ENCODE measurements at regions not wholly inside any gene's neighbourhood (a gene's known extent, or its start where the extent isn't known, plus 50 kb on each side); places are given as distances from the start of the nearest gene placed in this dataset.

GRCh38 chr12:65517656-65518210 is 239.2 kb downstream of the MSRB3 start:
- Mint-ChIP-seq H3K4me1 (peaks cover 29% of the 10 kb centered on the region), H3K4me3 (no peak overlapping the region), H3K36me3 (ENCODE audit: low read depth) (peaks cover 4% of the 10 kb centered on the region), H3K27ac (no peak overlapping the region), H3K9me3 (peaks cover 3% of the 10 kb centered on the region), H3K27me3 (ENCODE audit: low read depth, poor library complexity) (no peaks in the 10 kb centered on the region)
- TF ChIP-seq CTCF (IDR thresholded peaks at IDR 0.05): no peak
- no peak for DNase-seq

- peaks cover 19% of the 10 kb centered on the region for H3K4me1 Mint-ChIP-seq
- no peak overlapping the region for H3K4me3 Mint-ChIP-seq
- H3K36me3 Mint-ChIP-seq (ENCODE audit: low read depth): peaks cover 4% of the 10 kb centered on the region
- no peak for DNase-seq
- TF ChIP-seq CTCF (IDR thresholded peaks at IDR 0.05): no peak
- no peaks in the 10 kb centered on the region for H3K27me3 Mint-ChIP-seq (ENCODE audit: low read depth, poor library complexity)
- peaks cover 3% of the 10 kb centered on the region for H3K9me3 Mint-ChIP-seq
- no peak overlapping the region for H3K27ac Mint-ChIP-seq
Measured at GRCh38 chr12:65518771-65519170, 240.3 kb downstream of the MSRB3 start.

- Mint-ChIP-seq H3K27ac (no peak overlapping the region), H3K4me1 (peaks cover 16% of the 10 kb centered on the region), H3K36me3 (ENCODE audit: low read depth) (peaks cover 4% of the 10 kb centered on the region)
Measured at GRCh38 chr12:65520658-65521057, 242.2 kb downstream of the MSRB3 start.

GRCh38 chr12:65522956-65523860 is 244.7 kb downstream of the MSRB3 start:
- DNase-seq: no peak
- Mint-ChIP-seq H3K27me3 (ENCODE audit: low read depth, poor library complexity) (no peaks in the 10 kb centered on the region), H3K4me3 (no peak overlapping the region), H3K27ac (no peak overlapping the region), H3K36me3 (ENCODE audit: low read depth) (peaks cover 14% of the 10 kb centered on the region), H3K9me3 (peaks cover 8% of the 10 kb centered on the region), H3K4me1 (peaks cover 16% of the 10 kb centered on the region)
- no peak for TF ChIP-seq CTCF (IDR thresholded peaks at IDR 0.05)

More at GRCh38 chr12:65520658-65521057, 242.2 kb downstream of the MSRB3 start:
- Mint-ChIP-seq H3K27me3 (ENCODE audit: low read depth, poor library complexity) (no peaks in the 10 kb centered on the region), H3K9me3 (peaks cover 3% of the 10 kb centered on the region), H3K4me3 (no peak overlapping the region)
- TF ChIP-seq CTCF (IDR thresholded peaks at IDR 0.05): no peak
- DNase-seq: no peak

- TF ChIP-seq CTCF (IDR thresholded peaks at IDR 0.05): no peak
- peaks cover 18% of the 10 kb centered on the region for H3K36me3 Mint-ChIP-seq (ENCODE audit: low read depth)
- no peak overlapping the region for H3K4me3 Mint-ChIP-seq
- no peaks in the 10 kb centered on the region for H3K27me3 Mint-ChIP-seq (ENCODE audit: low read depth, poor library complexity)
- H3K4me1 Mint-ChIP-seq: peaks cover 12% of the 10 kb centered on the region
- H3K27ac Mint-ChIP-seq: no peak overlapping the region
- peaks cover 18% of the 10 kb centered on the region for H3K9me3 Mint-ChIP-seq
- DNase-seq: no peak
Measured at GRCh38 chr12:65524666-65525065, 246.2 kb downstream of the MSRB3 start.

Measured in nephron progenitor cell (in vitro differentiated cells).